Esophagus muscularis mucosa (tissue), 3 donors: ENCODE measurements at regions not wholly inside any gene's neighbourhood (a gene's known extent, or its start where the extent isn't known, plus 50 kb on each side); places are given as distances from the start of the nearest gene placed in this dataset.

ENCODE experiments used
- CTCF ChIP-seq, 3 experiments: fragments of 200-600 bp in 2 of 3; fragments of 450-650 bp in 1 of 3; sonication (generic) in 2 of 3; IDR thresholded peaks; one replicate each; pipeline ENCODE4 v1.5.1; 2017 to 2019; ENCODE audit warnings: antibody characterized with exemption in 3 of 3, mild to moderate bottlenecking in 2 of 3, moderate library complexity in 1 of 3
- POLR2AphosphoS5 ChIP-seq, 2 donors: sonication (generic); formaldehyde crosslinking; IDR thresholded peaks; one replicate each; pipeline ENCODE4 v1.6.1; 2017; ENCODE audit warnings: antibody characterized with exemption in 2 of 2

DNA sequence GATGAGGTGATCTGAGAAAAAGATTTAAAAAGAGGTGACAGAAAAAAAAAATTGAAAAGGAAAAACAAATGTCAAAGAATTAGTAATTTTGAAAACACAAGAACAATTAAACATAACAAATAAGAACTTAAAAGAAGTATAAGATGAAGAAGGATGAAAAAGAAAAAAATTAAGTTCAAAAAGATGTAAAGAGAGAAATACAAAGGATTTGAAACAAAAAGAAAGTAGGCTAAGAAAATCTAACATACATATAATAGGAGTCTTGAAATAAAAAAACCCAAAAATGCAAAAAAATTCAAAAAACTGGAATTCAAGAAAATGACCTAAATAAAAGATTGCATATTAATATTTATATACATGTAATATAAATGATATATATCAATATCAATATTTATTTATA, 949.2 kb downstream of the MCTP2 start:
- TF ChIP-seq CTCF (IDR thresholded peaks at IDR 0.05) (no peak), POLR2AphosphoS5 (IDR thresholded peaks at IDR 0.05) (no peak)
